Smooth muscle cell (in vitro differentiated cells): ENCODE measurements at regions not wholly inside any gene's neighbourhood (a gene's known extent, or its start where the extent isn't known, plus 50 kb on each side); places are given as distances from the start of the nearest gene placed in this dataset.

ENCODE experiments used
- DNase-seq: peaks from one replicate; lab custom pipeline; 2025; ENCODE audit not compliant: unreplicated experiment; lab: John Stamatoyannopoulos, UW
- H2AFZ ChIP-seq: fragments of 200-600 bp; sonication (generic); 2 replicates; pipeline ENCODE4 v1.6.0; 2016; ENCODE audit warnings: antibody characterized with exemption, low read depth, mild to moderate bottlenecking
- H3F3A ChIP-seq: fragments of 200-600 bp; sonication (generic); 2 replicates; pipeline ENCODE4 v1.6.0; 2017; ENCODE audit warnings: antibody characterized with exemption, low read depth
- H3K27ac ChIP-seq: fragments of 200-600 bp; sonication (generic); 2 replicates; pipeline ENCODE4 v1.5.1; 2016; ENCODE audit warnings: low read depth, mild to moderate bottlenecking
- H3K27me3 ChIP-seq: fragments of 200-600 bp; sonication (generic); 2 replicates; pipeline ENCODE4 v1.6.1; 2016; ENCODE audit warnings: low read depth, mild to moderate bottlenecking
- H3K36me3 ChIP-seq: fragments of 200-600 bp; sonication (generic); 2 replicates; pipeline ENCODE4 v1.5.1; 2016; ENCODE audit warnings: low read depth
- H3K4me1 ChIP-seq: fragments of 200-600 bp; sonication (generic); 2 replicates; pipeline ENCODE4 v1.5.1; 2016; ENCODE audit warnings: low read depth
- H3K4me2 ChIP-seq: fragments of 200-600 bp; sonication (generic); 2 replicates; pipeline ENCODE4 v1.6.0; 2016; ENCODE audit warnings: mild to moderate bottlenecking
- H3K4me3 ChIP-seq: fragments of 200-600 bp; sonication (generic); 2 replicates; pipeline ENCODE4 v1.5.1; 2016; ENCODE audit warnings: mild to moderate bottlenecking
- H3K79me2 ChIP-seq: fragments of 200-600 bp; sonication (generic); 2 replicates; pipeline ENCODE4 v1.6.0; 2016; ENCODE audit warnings: low read depth, mild to moderate bottlenecking
- H3K9ac ChIP-seq: fragments of 200-600 bp; sonication (generic); 2 replicates; pipeline ENCODE4 v1.6.0; 2016; ENCODE audit warnings: low read depth
- H3K9me3 ChIP-seq: fragments of 200-600 bp; sonication (generic); replicated peaks from 2 replicates; pipeline ENCODE4 v1.5.1; 2016; ENCODE audit warnings: low read depth
- H4K20me1 ChIP-seq: fragments of 200-600 bp; sonication (generic); 2 replicates; pipeline ENCODE4 v1.6.0; 2016; ENCODE audit warnings: low read depth
- WGBS: methylation state at CpG from one replicate; pipeline ENCODE4 v1.1.7; 2016; ENCODE audit warnings: low lambda C conversion rate; 5-methylcytosine and 5-hydroxymethylcytosine counted together
- TF ChIP-seq, protein P1 (sequence below): fragments of 200-600 bp; sonication (generic); IDR thresholded peaks from 2 replicates; pipeline ENCODE4 v1.5.1; 2017; ENCODE audit warnings: borderline replicate concordance, mild to moderate bottlenecking, antibody characterized with exemption; ENCODE audit not compliant: insufficient read depth, poor library complexity, severe bottlenecking

DNA sequence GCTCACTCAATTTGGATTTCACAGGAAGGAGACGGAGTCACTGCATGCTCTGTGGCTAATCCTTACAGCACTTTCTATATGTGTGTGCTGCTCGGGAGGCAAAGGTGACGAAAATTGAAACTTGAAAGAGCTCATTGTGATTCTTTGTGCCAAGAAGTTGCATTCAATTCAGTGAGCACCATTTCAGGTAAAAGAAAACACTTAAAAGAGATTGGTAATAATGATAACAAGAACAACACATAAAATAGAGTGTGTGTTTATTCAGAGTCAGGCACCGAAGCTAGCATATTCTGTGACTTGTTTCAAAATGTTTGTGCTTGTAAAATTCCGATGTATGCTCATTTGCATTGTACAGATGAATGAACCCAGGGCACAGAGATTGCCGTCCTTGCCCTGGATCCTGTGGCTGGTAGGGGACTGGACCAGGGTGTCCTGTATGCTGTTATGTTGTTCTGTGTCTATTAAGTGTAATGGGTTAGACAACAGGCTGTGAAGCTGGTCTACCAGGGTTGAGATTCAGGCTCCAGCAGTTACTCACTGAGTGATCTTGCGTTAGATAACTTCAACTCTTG is 193.3 kb upstream of the PROK2 start:
- H4K20me1 ChIP-seq, result no peaks in the 10 kb centered on the region
- H3K79me2 ChIP-seq, result no peaks in the 10 kb centered on the region
- TF ChIP-seq, protein P1, sequence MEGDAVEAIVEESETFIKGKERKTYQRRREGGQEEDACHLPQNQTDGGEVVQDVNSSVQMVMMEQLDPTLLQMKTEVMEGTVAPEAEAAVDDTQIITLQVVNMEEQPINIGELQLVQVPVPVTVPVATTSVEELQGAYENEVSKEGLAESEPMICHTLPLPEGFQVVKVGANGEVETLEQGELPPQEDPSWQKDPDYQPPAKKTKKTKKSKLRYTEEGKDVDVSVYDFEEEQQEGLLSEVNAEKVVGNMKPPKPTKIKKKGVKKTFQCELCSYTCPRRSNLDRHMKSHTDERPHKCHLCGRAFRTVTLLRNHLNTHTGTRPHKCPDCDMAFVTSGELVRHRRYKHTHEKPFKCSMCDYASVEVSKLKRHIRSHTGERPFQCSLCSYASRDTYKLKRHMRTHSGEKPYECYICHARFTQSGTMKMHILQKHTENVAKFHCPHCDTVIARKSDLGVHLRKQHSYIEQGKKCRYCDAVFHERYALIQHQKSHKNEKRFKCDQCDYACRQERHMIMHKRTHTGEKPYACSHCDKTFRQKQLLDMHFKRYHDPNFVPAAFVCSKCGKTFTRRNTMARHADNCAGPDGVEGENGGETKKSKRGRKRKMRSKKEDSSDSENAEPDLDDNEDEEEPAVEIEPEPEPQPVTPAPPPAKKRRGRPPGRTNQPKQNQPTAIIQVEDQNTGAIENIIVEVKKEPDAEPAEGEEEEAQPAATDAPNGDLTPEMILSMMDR, result no peak
- H3K9me3 ChIP-seq, result no peaks in the 10 kb centered on the region
- DNase-seq, result no peak
- H3K4me3 ChIP-seq, result no peak overlapping the region
- H3K9ac ChIP-seq, result no peak overlapping the region
- peaks cover 21% of the 10 kb centered on the region for H3K27me3 ChIP-seq
- no peak overlapping the region for H3K4me2 ChIP-seq
- H3K36me3 ChIP-seq, result no peaks in the 10 kb centered on the region
- no peak overlapping the region for H3K27ac ChIP-seq
- H3K4me1 ChIP-seq, result no peaks in the 10 kb centered on the region
- peaks cover 6% of the 10 kb centered on the region for H3F3A ChIP-seq
- no peak overlapping the region for H2AFZ ChIP-seq
- WGBS, result 43% methylated on average over 7 of the region's 7 CpGs

DNA sequence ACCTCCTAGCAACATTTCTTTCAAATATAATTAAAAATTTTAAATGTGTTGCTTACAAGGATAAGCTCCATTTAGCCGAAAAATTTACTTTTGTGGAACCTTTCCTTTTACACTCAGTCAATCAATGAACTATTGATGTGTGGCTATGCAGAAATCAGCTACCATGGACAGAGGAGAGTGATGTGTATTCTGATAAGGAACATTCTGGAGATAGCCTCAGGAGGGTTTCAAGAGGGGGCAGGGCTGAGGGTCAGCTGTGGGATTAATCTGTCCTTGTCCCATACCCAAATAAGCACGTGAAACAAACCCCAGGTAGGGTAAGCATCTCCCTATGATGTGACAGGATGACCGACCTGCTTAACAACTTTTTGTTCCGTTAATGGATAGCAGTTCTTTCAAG is 192.6 kb upstream of the PROK2 start:
- DNase-seq, result no peak
- Histone ChIP-seq H3K27me3 (peaks cover 28% of the 10 kb centered on the region), H3F3A (peaks cover 6% of the 10 kb centered on the region), H3K9ac (no peak overlapping the region), H3K4me1 (no peaks in the 10 kb centered on the region), H4K20me1 (no peaks in the 10 kb centered on the region), H2AFZ (no peak overlapping the region), H3K27ac (no peak overlapping the region), H3K4me2 (no peak overlapping the region), H3K79me2 (no peaks in the 10 kb centered on the region), H3K4me3 (no peak overlapping the region), H3K36me3 (no peaks in the 10 kb centered on the region), H3K9me3 (no peaks in the 10 kb centered on the region)
- WGBS, result 51% methylated on average over 4 of the region's 4 CpGs
- TF ChIP-seq, protein P1, result no peak

DNA sequence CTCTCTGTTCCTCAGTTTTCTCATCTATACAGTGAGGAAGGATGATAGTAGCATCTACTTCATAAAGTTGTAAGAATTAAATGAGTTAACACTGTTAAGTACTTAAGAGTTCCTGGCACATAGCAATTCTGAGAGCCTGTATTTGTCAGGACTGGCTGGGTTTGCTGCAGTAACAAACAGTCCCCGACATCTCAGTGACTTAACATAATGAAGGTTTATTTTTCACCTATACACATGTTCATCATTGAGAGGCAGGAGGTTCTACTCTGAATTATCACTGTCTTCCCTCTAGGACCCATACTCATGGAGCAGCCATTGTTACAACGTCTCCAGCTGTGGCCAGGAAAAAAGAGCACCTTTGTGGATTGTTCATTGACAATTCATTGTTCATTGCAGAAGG is 190.6 kb upstream of the PROK2 start:
- Histone ChIP-seq H3K4me3 (no peak overlapping the region), H3K27ac (no peak overlapping the region), H3K27me3 (peaks cover 33% of the 10 kb centered on the region), H3K4me1 (no peaks in the 10 kb centered on the region), H3K9me3 (no peaks in the 10 kb centered on the region), H3K4me2 (no peak overlapping the region), H3K79me2 (no peaks in the 10 kb centered on the region), H4K20me1 (no peaks in the 10 kb centered on the region), H3K9ac (no peak overlapping the region), H2AFZ (no peak overlapping the region), H3F3A (peaks cover 6% of the 10 kb centered on the region), H3K36me3 (no peaks in the 10 kb centered on the region)
- TF ChIP-seq, protein P1, result no peak
- 92% methylated on average over 2 of the region's 2 CpGs for WGBS
- DNase-seq, result no peak

DNA sequence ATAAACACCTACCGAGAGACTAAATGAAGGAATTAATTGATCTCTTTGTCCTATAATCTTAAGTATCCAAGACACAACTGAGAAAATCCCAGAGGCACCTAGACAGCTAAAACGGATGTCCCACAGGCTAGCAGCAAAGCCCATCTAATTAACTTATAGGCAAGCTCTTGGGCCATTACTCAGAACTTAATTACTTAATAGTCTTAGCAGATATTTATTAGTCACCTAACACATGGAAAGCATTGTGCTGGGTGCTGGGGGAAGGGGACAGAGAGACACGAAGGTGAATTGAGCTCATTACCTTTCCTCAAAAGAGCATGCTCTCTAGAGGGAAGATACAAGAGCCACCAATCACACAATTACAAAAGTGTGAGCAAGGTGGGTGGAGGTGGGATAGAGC is 189.8 kb upstream of the PROK2 start:
- H3K4me2 ChIP-seq, result no peak overlapping the region
- DNase-seq, result no peak
- no peak overlapping the region for H2AFZ ChIP-seq
- no peaks in the 10 kb centered on the region for H3K9me3 ChIP-seq
- no peak overlapping the region for H3K4me3 ChIP-seq
- 84% methylated on average over 3 of the region's 3 CpGs for WGBS
- TF ChIP-seq, protein P1, result no peak
- H3K79me2 ChIP-seq, result no peaks in the 10 kb centered on the region
- H3K9ac ChIP-seq, result no peak overlapping the region
- no peak overlapping the region for H3K27ac ChIP-seq
- peaks cover 33% of the 10 kb centered on the region for H3K27me3 ChIP-seq
- no peaks in the 10 kb centered on the region for H4K20me1 ChIP-seq
- no peaks in the 10 kb centered on the region for H3K36me3 ChIP-seq
- H3F3A ChIP-seq, result peaks cover 6% of the 10 kb centered on the region
- no peaks in the 10 kb centered on the region for H3K4me1 ChIP-seq
